ENCODE measurements at regions not wholly inside any gene's neighbourhood (a gene's known extent, or its start where the extent isn't known, plus 50 kb on each side); places are given as distances from the start of the nearest gene placed in this dataset.

GRCh38 chr13:91238036-91238435 lies 109.5 kb upstream of the MIR17HG start:
- Histone ChIP-seq H3K79me2 (ENCODE audit: insufficient read depth, low read length) (no peaks in the 10 kb centered on the region), H3K9me3 (ENCODE audit: low read depth, low read length) (no peaks in the 10 kb centered on the region), H3K27ac (ENCODE audit: low read depth, low read length) (no peak overlapping the region), H3K36me3 (ENCODE audit: insufficient read depth, low read length) (no peaks in the 10 kb centered on the region), H2AFZ (ENCODE audit: low read length) (no peak overlapping the region), H4K20me1 (ENCODE audit: insufficient read depth, low read length) (no peaks in the 10 kb centered on the region), H3K4me2 (ENCODE audit: insufficient read depth, low read length) (no peak overlapping the region), H3K27me3 (ENCODE audit: insufficient read depth, low read length) (no peaks in the 10 kb centered on the region), H3K4me1 (ENCODE audit: insufficient read depth, low read length) (no peaks in the 10 kb centered on the region), H3K4me3 (ENCODE audit: insufficient read depth, low read length) (no peak overlapping the region)
- DNase-seq (ENCODE audit: insufficient read length, low spot score, missing footprints), result peak; percentile 41
- TF ChIP-seq CTCF (IDR thresholded peaks at IDR 0.05; ENCODE audit: extremely low read depth, low read depth, low read length), result no peak

- Histone ChIP-seq H3K36me3 (ENCODE audit: insufficient read depth, low read length) (no peaks in the 10 kb centered on the region), H3K4me2 (ENCODE audit: insufficient read depth, low read length) (no peak overlapping the region), H3K27me3 (ENCODE audit: insufficient read depth, low read length) (no peaks in the 10 kb centered on the region), H3K9me3 (ENCODE audit: low read depth, low read length) (no peaks in the 10 kb centered on the region), H3K4me3 (ENCODE audit: insufficient read depth, low read length) (no peak overlapping the region), H3K79me2 (ENCODE audit: insufficient read depth, low read length) (no peaks in the 10 kb centered on the region), H3K27ac (ENCODE audit: low read depth, low read length) (no peak overlapping the region), H4K20me1 (ENCODE audit: insufficient read depth, low read length) (no peaks in the 10 kb centered on the region), H2AFZ (ENCODE audit: low read length) (no peak overlapping the region), H3K4me1 (ENCODE audit: insufficient read depth, low read length) (no peaks in the 10 kb centered on the region)
- no peak for DNase-seq (ENCODE audit: insufficient read length, low spot score, missing footprints)
- no peak for TF ChIP-seq CTCF (IDR thresholded peaks at IDR 0.05; ENCODE audit: extremely low read depth, low read depth, low read length)
Observed at GRCh38 chr13:91240341-91240740, 107.1 kb upstream of the MIR17HG start.

- Histone ChIP-seq H3K4me2 (ENCODE audit: insufficient read depth, low read length) (no peak overlapping the region), H2AFZ (ENCODE audit: low read length) (no peak overlapping the region), H3K27me3 (ENCODE audit: insufficient read depth, low read length) (no peaks in the 10 kb centered on the region), H3K4me3 (ENCODE audit: insufficient read depth, low read length) (no peak overlapping the region), H3K4me1 (ENCODE audit: insufficient read depth, low read length) (no peaks in the 10 kb centered on the region), H3K36me3 (ENCODE audit: insufficient read depth, low read length) (no peaks in the 10 kb centered on the region), H3K79me2 (ENCODE audit: insufficient read depth, low read length) (no peaks in the 10 kb centered on the region), H3K27ac (ENCODE audit: low read depth, low read length) (no peak overlapping the region), H3K9me3 (ENCODE audit: low read depth, low read length) (no peaks in the 10 kb centered on the region), H4K20me1 (ENCODE audit: insufficient read depth, low read length) (no peaks in the 10 kb centered on the region)
- TF ChIP-seq CTCF (IDR thresholded peaks at IDR 0.05; ENCODE audit: extremely low read depth, low read depth, low read length), result no peak
- DNase-seq (ENCODE audit: insufficient read length, low spot score, missing footprints), result no peak
Observed at GRCh38 chr13:91241221-91241933, 106.1 kb upstream of the MIR17HG start.

GRCh38 chr13:91242652-91243051 lies 104.8 kb upstream of the MIR17HG start:
- Histone ChIP-seq H3K9me3 (ENCODE audit: low read depth, low read length) (no peaks in the 10 kb centered on the region), H3K4me1 (ENCODE audit: insufficient read depth, low read length) (no peaks in the 10 kb centered on the region), H3K36me3 (ENCODE audit: insufficient read depth, low read length) (no peaks in the 10 kb centered on the region), H3K4me2 (ENCODE audit: insufficient read depth, low read length) (no peak overlapping the region), H2AFZ (ENCODE audit: low read length) (no peak overlapping the region), H4K20me1 (ENCODE audit: insufficient read depth, low read length) (no peaks in the 10 kb centered on the region), H3K79me2 (ENCODE audit: insufficient read depth, low read length) (no peaks in the 10 kb centered on the region), H3K4me3 (ENCODE audit: insufficient read depth, low read length) (no peak overlapping the region), H3K27ac (ENCODE audit: low read depth, low read length) (no peak overlapping the region), H3K27me3 (ENCODE audit: insufficient read depth, low read length) (no peaks in the 10 kb centered on the region)
- no peak for DNase-seq (ENCODE audit: insufficient read length, low spot score, missing footprints)
- TF ChIP-seq CTCF (IDR thresholded peaks at IDR 0.05; ENCODE audit: extremely low read depth, low read depth, low read length), result no peak

All from osteoblast (primary cell).